ENCODE measurements at regions not wholly inside any gene's neighbourhood (a gene's known extent, or its start where the extent isn't known, plus 50 kb on each side); places are given as distances from the start of the nearest gene placed in this dataset.
"Not testable (repeated sequence)": the region's sequence is repeated elsewhere in the genome, so short reads cannot be mapped to it uniquely, and the experiment has no call there.

GRCh38 chr7:76849887-76850563 lies 182.1 kb downstream of the SPDYE17 start:
- TF ChIP-seq EZH2phosphoT487 (IDR thresholded peaks at IDR 0.05; ENCODE audit: borderline replicate concordance, low read depth, low read length); CTCF (conservative IDR thresholded peaks at IDR 0.05; ENCODE audit: low read length): not testable (repeated sequence)

All from OCI-LY7 (cell line).